Activated CD4-positive, alpha-beta T cell treated with anti-CD3 and anti-CD28 coated beads for 36 hours (primary cell): ENCODE measurements at regions not wholly inside any gene's neighbourhood (a gene's known extent, or its start where the extent isn't known, plus 50 kb on each side); places are given as distances from the start of the nearest gene placed in this dataset.

ENCODE experiments used
- ATAC-seq: fragments of 200-7000 bp; cut with Tn5 transposase; one replicate; pipeline ENCODE4 v1.10.0; 2021; ENCODE audit warnings: mild to moderate bottlenecking, moderate library complexity
- CTCF ChIA-PET: fragments of 350-600 bp; sonication (Branson Sonifier 250); formaldehyde crosslinking; loops from one replicate; lab custom pipeline; 2021; ENCODE audit warnings: antibody characterized with exemption; lab: Charles Lee
- POLR2A ChIA-PET: fragments of 350-600 bp; sonication (Branson Sonifier 250); formaldehyde crosslinking; loops from one replicate; lab custom pipeline; 2021; ENCODE audit warnings: antibody characterized with exemption, inconsistent platforms; lab: Charles Lee
- DNase-seq: peaks from one replicate; pipeline ENCODE4 v3.0.0-alpha.2; 2020
- H3K27ac Mint-ChIP-seq: one replicate; pipeline ENCODE4 v1.8.0; 2021; ENCODE audit warnings: mixed read lengths
- H3K27me3 Mint-ChIP-seq: one replicate; pipeline ENCODE4 v1.8.0; 2021; ENCODE audit warnings: mixed read lengths
- H3K36me3 Mint-ChIP-seq: one replicate; pipeline ENCODE4 v1.8.0; 2021; ENCODE audit warnings: low read depth, mixed read lengths
- H3K4me1 Mint-ChIP-seq: one replicate; pipeline ENCODE4 v1.8.0; 2021; ENCODE audit warnings: mixed read lengths
- H3K4me3 Mint-ChIP-seq: one replicate; pipeline ENCODE4 v1.8.0; 2021; ENCODE audit warnings: mild to moderate bottlenecking, moderate library complexity, mixed read lengths
- H3K9me3 Mint-ChIP-seq: one replicate; pipeline ENCODE4 v1.8.0; 2021; ENCODE audit warnings: low read depth, mixed read lengths
- intact Hi-C, 2 experiments: fragments of 100-400 bp; cut with DNase I in 1 of 2; cut with micrococcal nuclease in 1 of 2; formaldehyde crosslinking; loops; one replicate each; pipeline versions ENCODE4 v1.14.2 to v1.15.1; 2022 to 2024; cut with DNase I, micrococcal nuclease

DNA sequence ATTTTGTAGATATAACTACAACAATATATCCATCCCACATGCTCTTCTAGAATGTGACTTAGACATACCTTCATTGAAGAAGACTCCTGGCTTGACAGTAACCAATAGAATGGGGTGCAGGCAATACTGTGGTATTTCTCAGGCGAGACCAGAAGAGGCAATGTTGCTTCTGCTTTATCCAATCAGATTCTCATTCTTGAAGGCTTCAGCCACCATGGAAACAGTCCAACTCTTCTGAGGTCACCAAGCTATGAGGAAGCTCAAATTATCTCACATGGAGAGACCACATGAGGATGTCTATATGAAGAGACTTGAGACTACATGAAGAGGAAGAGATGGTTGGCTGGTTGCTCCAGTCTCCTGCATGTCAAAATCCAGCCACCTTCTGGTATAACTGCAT, 469.9 kb downstream of the PCDH10 start:
- ChIA-PET POLR2A (no interaction called here), CTCF (interaction anchor here (1.0 kb wide), 1 partner anchor 28 kb away, joined by 3 read pairs; no protein-coding TSS in a partner anchor)
- intact Hi-C loops = no loop called here
- no peaks in the 10 kb centered on the region for H3K36me3 Mint-ChIP-seq
- H3K9me3 Mint-ChIP-seq = no peaks in the 10 kb centered on the region
- no peak for DNase-seq
- H3K27ac Mint-ChIP-seq = no peak overlapping the region
- no peak overlapping the region for H3K4me3 Mint-ChIP-seq
- no peaks in the 10 kb centered on the region for H3K4me1 Mint-ChIP-seq
- H3K27me3 Mint-ChIP-seq = no peaks in the 10 kb centered on the region
- no peak for ATAC-seq

DNA sequence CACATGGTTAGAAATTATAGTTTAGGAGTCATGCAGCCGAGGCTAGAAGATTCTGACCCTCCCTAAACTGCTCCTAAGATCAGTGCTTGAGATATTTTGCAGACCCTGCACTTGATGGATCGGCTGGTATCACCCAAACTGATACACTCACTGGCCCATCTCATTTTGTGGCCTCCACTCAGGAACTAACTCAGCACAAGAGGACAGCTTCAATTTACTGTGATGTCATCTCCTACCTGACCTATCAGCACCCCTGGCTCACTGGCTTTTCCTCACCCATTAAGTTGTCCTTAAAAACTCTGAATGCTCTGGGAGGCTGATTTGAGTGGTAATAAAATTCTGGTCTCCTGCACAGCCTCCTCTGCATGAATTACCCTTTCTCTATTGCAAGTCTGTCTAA, 450.9 kb downstream of the PCDH10 start:
- H3K27me3 Mint-ChIP-seq = no peaks in the 10 kb centered on the region
- H3K36me3 Mint-ChIP-seq = no peaks in the 10 kb centered on the region
- H3K4me1 Mint-ChIP-seq = no peaks in the 10 kb centered on the region
- ATAC-seq = no peak
- intact Hi-C loops = no loop called here
- no peak overlapping the region for H3K4me3 Mint-ChIP-seq
- CTCF ChIA-PET = no interaction called here
- no peaks in the 10 kb centered on the region for H3K9me3 Mint-ChIP-seq
- no peak overlapping the region for H3K27ac Mint-ChIP-seq
- DNase-seq = no peak
- POLR2A ChIA-PET = no interaction called here

DNA sequence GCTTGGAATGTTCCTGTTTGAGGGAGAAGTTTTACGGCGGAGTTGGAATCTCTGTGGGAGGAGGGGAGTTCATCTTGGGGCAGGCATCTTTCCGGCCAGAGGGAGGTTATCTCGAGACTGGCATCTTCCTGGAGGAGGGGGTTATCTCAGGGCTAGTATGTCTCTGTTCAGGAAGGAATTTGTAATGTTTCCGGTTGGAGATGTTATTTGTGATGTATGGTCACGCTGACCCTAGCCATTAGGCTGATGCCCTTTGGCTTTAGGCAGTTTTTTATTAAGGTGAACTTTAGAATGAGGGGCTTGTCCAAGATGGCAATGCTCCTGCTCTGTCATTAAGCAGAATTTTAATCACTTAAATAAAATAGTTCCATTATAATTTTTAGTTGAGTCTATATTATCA, 449.7 kb downstream of the PCDH10 start:
- intact Hi-C loops = no loop called here
- POLR2A ChIA-PET = no interaction called here

DNA sequence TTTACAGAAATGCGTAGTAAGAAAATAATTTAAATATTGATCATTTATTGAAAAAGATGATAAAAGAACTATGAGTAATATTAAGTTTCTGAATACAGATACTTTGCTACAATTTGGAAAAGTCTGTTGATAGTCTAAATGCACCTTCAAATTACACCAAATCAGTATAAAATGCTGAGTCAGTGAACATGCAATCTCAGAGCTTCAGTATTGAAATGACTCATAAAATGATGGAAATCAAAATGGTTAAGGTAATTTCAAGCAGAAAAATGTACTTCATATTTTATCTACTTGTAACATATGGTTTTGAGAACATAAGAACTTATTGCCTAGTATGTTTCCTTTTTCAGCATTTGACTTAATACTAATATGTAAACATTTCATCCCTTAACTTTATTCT, 448.2 kb downstream of the PCDH10 start:
- no peaks in the 10 kb centered on the region for H3K27me3 Mint-ChIP-seq
- no peaks in the 10 kb centered on the region for H3K36me3 Mint-ChIP-seq
- no peak overlapping the region for H3K27ac Mint-ChIP-seq
- POLR2A ChIA-PET = no interaction called here
- intact Hi-C loops = no loop called here
- DNase-seq (no peak), ATAC-seq (no peak)
- no peaks in the 10 kb centered on the region for H3K4me1 Mint-ChIP-seq
- CTCF ChIA-PET = no interaction called here
- no peaks in the 10 kb centered on the region for H3K9me3 Mint-ChIP-seq
- no peak overlapping the region for H3K4me3 Mint-ChIP-seq

More for the DNA sequence above, 449.7 kb downstream of the PCDH10 start:
- H3K27ac Mint-ChIP-seq = no peak overlapping the region
- H3K9me3 Mint-ChIP-seq = no peaks in the 10 kb centered on the region
- H3K36me3 Mint-ChIP-seq = no peaks in the 10 kb centered on the region
- H3K4me1 Mint-ChIP-seq = no peaks in the 10 kb centered on the region
- DNase-seq = no peak
- H3K4me3 Mint-ChIP-seq = no peak overlapping the region
- no peak for ATAC-seq
- CTCF ChIA-PET = no interaction called here
- no peaks in the 10 kb centered on the region for H3K27me3 Mint-ChIP-seq

DNA sequence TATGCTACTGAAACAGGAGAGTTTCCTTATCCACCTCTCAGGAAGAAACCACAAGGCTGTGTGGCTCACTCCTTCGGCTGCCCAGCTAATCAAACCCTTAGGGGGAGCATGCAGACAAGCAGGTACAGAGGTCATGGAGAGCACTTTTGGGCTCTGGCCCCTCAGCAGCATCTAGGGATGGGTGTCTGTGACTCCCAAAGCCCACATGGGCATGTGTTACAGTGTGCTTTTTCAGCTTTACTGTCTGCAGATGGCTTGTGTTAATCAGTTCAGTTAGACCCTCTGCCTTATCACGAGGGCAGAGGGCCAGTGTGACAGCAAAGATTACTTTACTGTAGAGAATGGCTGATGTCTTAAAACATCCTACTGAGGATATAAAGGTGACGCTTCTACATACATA, 447.4 kb downstream of the PCDH10 start:
- intact Hi-C loops = no loop called here

DNA sequence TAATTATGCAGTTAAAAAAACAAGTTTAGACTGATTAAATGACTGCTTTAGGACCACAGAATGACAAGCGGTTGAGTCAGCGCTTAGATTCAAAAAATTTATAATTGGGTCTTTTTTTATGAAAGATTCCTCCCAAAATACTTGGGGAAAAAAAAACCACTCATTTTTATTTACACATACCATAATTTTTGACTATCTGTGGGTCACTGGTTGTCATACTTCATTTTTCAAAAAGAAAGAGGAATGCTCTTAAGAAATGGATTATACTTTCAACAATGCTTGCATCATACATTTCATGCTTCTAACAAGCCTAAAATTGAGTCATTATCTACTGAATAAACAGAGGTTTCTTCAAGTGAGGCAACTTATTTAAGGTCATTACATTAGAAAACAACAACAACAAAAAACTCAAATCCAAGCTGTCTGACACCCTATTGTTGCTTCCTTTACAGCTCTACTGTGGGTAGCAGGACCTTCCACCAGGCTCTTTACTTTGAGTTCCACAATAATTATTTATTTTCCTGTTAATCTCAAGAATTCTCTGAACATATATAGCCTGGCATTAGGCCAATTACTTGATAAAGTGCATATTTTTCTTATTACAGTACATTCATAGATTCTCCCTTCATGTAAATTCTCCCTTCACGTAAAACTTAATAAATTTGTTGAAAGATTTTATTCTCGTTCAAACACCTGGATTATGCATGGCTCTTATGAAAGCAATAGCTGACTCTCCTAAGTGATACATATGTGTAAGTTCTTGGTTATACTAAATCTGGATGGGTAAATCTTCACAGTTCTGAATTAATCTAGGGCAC, 445.5 kb downstream of the PCDH10 start:
- ATAC-seq = no peak
- intact Hi-C loops = no loop called here
- CTCF ChIA-PET = no interaction called here
- H3K36me3 Mint-ChIP-seq = no peaks in the 10 kb centered on the region
- H3K27me3 Mint-ChIP-seq = no peaks in the 10 kb centered on the region
- DNase-seq = no peak
- no peak overlapping the region for H3K4me3 Mint-ChIP-seq
- no peaks in the 10 kb centered on the region for H3K4me1 Mint-ChIP-seq
- no peaks in the 10 kb centered on the region for H3K9me3 Mint-ChIP-seq
- H3K27ac Mint-ChIP-seq = no peak overlapping the region
- POLR2A ChIA-PET = no interaction called here

More for the DNA sequence above, 447.4 kb downstream of the PCDH10 start:
- ATAC-seq (no peak), DNase-seq (no peak)
- no peaks in the 10 kb centered on the region for H3K27me3 Mint-ChIP-seq
- no peaks in the 10 kb centered on the region for H3K36me3 Mint-ChIP-seq
- ChIA-PET CTCF (no interaction called here), POLR2A (no interaction called here)
- H3K4me3 Mint-ChIP-seq = no peak overlapping the region
- no peaks in the 10 kb centered on the region for H3K9me3 Mint-ChIP-seq
- no peaks in the 10 kb centered on the region for H3K4me1 Mint-ChIP-seq
- no peak overlapping the region for H3K27ac Mint-ChIP-seq

DNA sequence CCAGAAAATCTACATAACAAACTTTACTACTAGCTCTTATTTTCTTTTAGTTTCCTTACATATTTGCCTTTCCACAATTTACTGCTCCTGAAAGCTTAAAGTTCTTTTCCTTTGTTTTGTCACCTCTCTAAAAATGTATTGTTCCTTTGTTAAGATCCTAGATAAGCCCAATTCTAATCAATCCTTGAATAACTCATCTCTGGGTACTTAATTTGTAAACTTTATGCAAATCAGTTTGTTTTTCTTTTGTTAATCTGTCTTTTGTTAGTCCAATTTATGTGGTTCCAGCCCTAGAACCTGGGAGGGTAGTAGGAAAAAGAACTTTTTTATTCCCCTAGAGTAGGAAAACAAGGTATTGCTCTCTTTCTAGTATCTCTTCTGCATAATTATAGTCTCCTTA, 444.7 kb downstream of the PCDH10 start:
- no peaks in the 10 kb centered on the region for H3K36me3 Mint-ChIP-seq
- intact Hi-C loops = no loop called here
- ChIA-PET CTCF (no interaction called here), POLR2A (no interaction called here)
- H3K27ac Mint-ChIP-seq = no peak overlapping the region
- no peaks in the 10 kb centered on the region for H3K9me3 Mint-ChIP-seq
- no peak for DNase-seq
- H3K4me3 Mint-ChIP-seq = no peak overlapping the region
- H3K27me3 Mint-ChIP-seq = no peaks in the 10 kb centered on the region
- no peaks in the 10 kb centered on the region for H3K4me1 Mint-ChIP-seq
- ATAC-seq = no peak

DNA sequence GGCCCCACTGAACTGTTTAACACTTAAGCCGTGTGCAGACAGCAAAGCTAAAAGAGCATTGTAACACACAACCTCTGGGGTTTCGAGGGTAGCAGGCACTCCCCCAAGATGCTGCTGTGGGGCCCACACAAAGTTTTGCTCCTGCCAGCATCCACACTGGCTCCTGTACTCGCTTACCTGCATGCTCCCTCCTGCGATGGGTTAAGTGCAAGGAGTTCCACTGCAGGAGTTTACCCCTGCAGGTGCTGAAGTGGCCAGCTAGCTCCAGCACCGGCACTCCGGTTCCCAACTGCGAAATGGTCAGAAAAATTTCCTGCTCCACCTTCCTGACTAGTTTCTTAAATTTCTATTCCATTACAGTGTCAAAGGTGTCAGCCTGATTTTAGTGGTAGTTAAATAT, 443.5 kb downstream of the PCDH10 start:
- DNase-seq (no peak), ATAC-seq (no peak)
- intact Hi-C loops = no loop called here
- Mint-ChIP-seq H3K27me3 (no peaks in the 10 kb centered on the region), H3K4me1 (no peaks in the 10 kb centered on the region), H3K36me3 (no peaks in the 10 kb centered on the region), H3K4me3 (no peak overlapping the region), H3K27ac (no peak overlapping the region), H3K9me3 (no peaks in the 10 kb centered on the region)
- ChIA-PET POLR2A (no interaction called here), CTCF (interaction anchor here (1.0 kb wide), 1 partner anchor 12 kb away, joined by 4 read pairs; no protein-coding TSS in a partner anchor)

DNA sequence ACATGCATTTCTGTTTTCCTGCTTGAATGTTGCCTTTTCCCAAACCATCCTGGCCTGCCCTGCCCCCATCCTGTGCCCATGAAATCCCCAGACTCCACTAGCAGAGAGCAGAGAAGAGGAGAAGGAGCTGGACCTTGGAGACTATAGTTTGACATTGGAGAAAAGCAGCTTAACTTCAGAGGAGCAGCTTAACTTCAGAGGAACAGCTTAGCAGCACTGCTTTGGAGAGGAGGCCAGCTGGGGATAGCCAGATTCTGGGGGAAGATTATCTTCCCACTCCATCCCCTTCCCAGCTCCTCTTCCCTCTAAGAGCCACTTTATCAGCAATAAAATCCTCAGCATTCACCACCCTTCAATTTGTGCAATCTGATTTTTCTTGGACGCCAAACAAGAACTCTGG, 443.0 kb downstream of the PCDH10 start:
- ATAC-seq (no peak), DNase-seq (no peak)
- ChIA-PET CTCF (interaction anchor here (1.0 kb wide), 1 partner anchor 12 kb away, joined by 4 read pairs; no protein-coding TSS in a partner anchor), POLR2A (no interaction called here)
- no peaks in the 10 kb centered on the region for H3K36me3 Mint-ChIP-seq
- H3K27ac Mint-ChIP-seq = no peak overlapping the region
- intact Hi-C loops = no loop called here
- H3K27me3 Mint-ChIP-seq = no peaks in the 10 kb centered on the region
- H3K4me1 Mint-ChIP-seq = no peaks in the 10 kb centered on the region
- no peaks in the 10 kb centered on the region for H3K9me3 Mint-ChIP-seq
- no peak overlapping the region for H3K4me3 Mint-ChIP-seq

DNA sequence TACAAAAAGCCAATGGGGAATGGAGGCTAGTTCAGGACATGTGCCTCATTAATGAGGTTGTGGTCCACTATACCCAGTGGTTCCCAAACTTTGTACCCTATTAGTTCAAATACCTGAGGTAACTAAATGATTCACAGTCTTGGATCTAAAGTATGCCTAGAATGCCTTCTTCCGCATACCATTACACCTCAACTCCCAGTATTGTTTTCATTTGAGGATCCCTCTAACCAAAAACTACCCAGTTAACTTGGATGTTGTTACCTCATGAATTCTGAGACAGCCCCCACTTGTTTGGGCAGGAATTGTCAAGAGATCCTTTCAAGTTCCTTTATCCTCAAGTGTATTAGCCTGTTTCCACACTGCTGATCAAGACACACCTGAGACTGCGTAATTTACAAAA, 439.2 kb downstream of the PCDH10 start:
- Mint-ChIP-seq H3K4me3 (no peak overlapping the region), H3K4me1 (no peaks in the 10 kb centered on the region), H3K27me3 (no peaks in the 10 kb centered on the region), H3K27ac (no peak overlapping the region), H3K9me3 (no peaks in the 10 kb centered on the region), H3K36me3 (no peaks in the 10 kb centered on the region)
- no peak for DNase-seq
- ChIA-PET CTCF (no interaction called here), POLR2A (no interaction called here)
- intact Hi-C loops = no loop called here
- no peak for ATAC-seq

DNA sequence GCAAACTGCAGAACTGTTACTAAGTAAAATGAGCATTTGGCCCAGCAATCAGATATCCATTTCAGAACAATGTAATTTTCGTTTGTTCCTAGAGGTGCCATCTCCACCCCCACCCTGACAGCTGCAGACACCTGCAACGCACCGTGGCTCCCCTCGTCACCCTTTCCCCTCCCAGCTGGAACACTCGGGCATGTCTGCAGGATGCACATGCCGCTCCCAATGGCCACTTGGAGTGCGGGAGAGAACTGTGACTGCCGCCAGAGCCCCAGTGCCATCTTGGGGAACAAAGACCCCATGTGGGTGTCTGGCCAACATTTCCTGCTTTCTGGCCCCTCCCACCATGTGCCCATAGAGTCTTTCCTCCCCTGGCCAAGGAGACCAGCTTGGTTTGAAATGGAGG, 436.2 kb downstream of the PCDH10 start:
- intact Hi-C loops = no loop called here
- DNase-seq (no peak), ATAC-seq (no peak)
- Mint-ChIP-seq H3K27me3 (no peaks in the 10 kb centered on the region), H3K27ac (no peak overlapping the region), H3K9me3 (no peaks in the 10 kb centered on the region), H3K4me3 (no peak overlapping the region), H3K36me3 (no peaks in the 10 kb centered on the region), H3K4me1 (no peaks in the 10 kb centered on the region)
- ChIA-PET POLR2A (no interaction called here), CTCF (no interaction called here)

DNA sequence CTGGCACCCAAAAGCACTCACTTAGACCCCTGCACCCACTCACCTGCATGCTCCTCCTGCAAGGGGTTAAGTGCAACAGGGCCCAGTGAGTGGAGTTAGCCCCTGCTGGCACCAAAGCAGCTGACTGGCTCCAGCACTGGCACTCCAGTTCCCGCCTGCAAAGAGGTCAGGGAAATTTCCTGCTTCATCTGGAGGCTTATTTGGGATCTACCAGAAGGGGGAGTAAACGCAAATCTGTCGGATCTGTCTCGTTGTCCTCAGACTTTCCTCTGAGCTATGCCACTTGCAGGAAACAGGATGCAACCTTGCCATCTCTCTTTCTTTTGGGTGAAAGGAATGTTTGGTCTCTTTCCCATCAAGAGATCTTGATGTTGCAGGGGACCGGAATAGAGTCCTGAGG, 435.6 kb downstream of the PCDH10 start:
- H3K27ac Mint-ChIP-seq = no peak overlapping the region
- CTCF ChIA-PET = no interaction called here
- H3K4me3 Mint-ChIP-seq = no peak overlapping the region
- H3K36me3 Mint-ChIP-seq = no peaks in the 10 kb centered on the region
- POLR2A ChIA-PET = no interaction called here
- no peaks in the 10 kb centered on the region for H3K4me1 Mint-ChIP-seq
- H3K9me3 Mint-ChIP-seq = no peaks in the 10 kb centered on the region
- H3K27me3 Mint-ChIP-seq = no peaks in the 10 kb centered on the region
- ATAC-seq (no peak), DNase-seq (no peak)
- intact Hi-C loops = no loop called here
